Spleen (tissue), 7 donors: ENCODE measurements at regions not wholly inside any gene's neighbourhood (a gene's known extent, or its start where the extent isn't known, plus 50 kb on each side); places are given as distances from the start of the nearest gene placed in this dataset.

ENCODE experiments used
- POLR2A ChIP-seq, 3 donors: fragments of 450-650 bp; IDR thresholded peaks; one replicate each; pipeline ENCODE4 v1.5.1; 2017; ENCODE audit warnings: antibody characterized with exemption in 3 of 3, mild to moderate bottlenecking in 1 of 3
- POLR2AphosphoS5 ChIP-seq, 3 donors: sonication (generic); formaldehyde crosslinking; IDR thresholded peaks; one replicate each; pipeline ENCODE4 v1.5.1; 2017; ENCODE audit warnings: antibody characterized with exemption in 3 of 3
- TF ChIP-seq, protein P1 (sequence below), 11 experiments: fragments of 200-600 bp in 7 of 11; fragments of 450-650 bp in 4 of 11; sonication (generic) in 4 of 11; IDR thresholded peaks in 8 of 11; conservative IDR thresholded peaks in 3 of 11; 1 replicate in 7 of 11; 2 replicates in 4 of 11; pipeline versions ENCODE4 v1.4.0 to v1.8.0; 2016 to 2021; ENCODE audit warnings: antibody characterized with exemption in 11 of 11, inconsistent platforms in 4 of 11, mild to moderate bottlenecking in 1 of 11
- donor health status: DM: no; HTN: no; CAD: no; lungs with moderate emphysema.
- donor health status: DM: no; HTN: no; CAD: no.
- donor health status: DM: no; HTN: no; CAD: no.

GRCh38 chr4:22072726-22073125 is 124.2 kb upstream of the KCNIP4 start:
- TF ChIP-seq, protein P1, sequence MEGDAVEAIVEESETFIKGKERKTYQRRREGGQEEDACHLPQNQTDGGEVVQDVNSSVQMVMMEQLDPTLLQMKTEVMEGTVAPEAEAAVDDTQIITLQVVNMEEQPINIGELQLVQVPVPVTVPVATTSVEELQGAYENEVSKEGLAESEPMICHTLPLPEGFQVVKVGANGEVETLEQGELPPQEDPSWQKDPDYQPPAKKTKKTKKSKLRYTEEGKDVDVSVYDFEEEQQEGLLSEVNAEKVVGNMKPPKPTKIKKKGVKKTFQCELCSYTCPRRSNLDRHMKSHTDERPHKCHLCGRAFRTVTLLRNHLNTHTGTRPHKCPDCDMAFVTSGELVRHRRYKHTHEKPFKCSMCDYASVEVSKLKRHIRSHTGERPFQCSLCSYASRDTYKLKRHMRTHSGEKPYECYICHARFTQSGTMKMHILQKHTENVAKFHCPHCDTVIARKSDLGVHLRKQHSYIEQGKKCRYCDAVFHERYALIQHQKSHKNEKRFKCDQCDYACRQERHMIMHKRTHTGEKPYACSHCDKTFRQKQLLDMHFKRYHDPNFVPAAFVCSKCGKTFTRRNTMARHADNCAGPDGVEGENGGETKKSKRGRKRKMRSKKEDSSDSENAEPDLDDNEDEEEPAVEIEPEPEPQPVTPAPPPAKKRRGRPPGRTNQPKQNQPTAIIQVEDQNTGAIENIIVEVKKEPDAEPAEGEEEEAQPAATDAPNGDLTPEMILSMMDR (IDR thresholded peaks at IDR 0.05 in 8 of 11, conservative IDR thresholded peaks at IDR 0.05 in 3 of 11) = no peak
- TF ChIP-seq POLR2AphosphoS5 (IDR thresholded peaks at IDR 0.05) (no peak), POLR2A (IDR thresholded peaks at IDR 0.05) (no peak)
